ENCODE measurements at regions not wholly inside any gene's neighbourhood (a gene's known extent, or its start where the extent isn't known, plus 50 kb on each side); places are given as distances from the start of the nearest gene placed in this dataset.
"Not testable (repeated sequence)": the region's sequence is repeated elsewhere in the genome, so short reads cannot be mapped to it uniquely, and the experiment has no call there.

DNA sequence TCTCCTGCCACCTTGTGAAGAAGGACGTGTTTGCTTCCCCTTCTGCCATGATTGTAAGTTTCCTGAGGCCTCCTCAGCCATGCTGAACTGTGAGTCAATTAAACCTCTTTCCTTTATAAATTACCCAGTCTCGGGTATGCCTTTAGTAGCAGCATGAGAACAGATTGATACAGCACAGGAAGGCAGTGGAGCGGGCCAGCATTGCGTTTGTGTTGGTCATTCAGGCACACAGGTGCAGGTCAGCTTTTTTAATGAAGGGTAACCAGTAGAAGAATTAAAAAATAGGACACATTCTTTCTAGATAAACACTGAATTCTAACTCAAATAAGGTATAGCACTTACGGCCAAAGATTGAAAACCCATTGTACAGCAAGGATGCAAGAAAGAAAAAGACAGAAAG is 432.6 kb downstream of the BRD1 start:
- not testable (repeated sequence) for H3K4me3 ChIP-seq (ENCODE audit: low read depth, low read length); H3K36me3 ChIP-seq (ENCODE audit: control insufficient read depth, insufficient read depth, low read length); H3K27me3 Mint-ChIP-seq; H3K36me3 Mint-ChIP-seq; H3K4me1 ChIP-seq (ENCODE audit: control insufficient read depth, insufficient read depth, low read length, poor library complexity, severe bottlenecking); DNase-seq; H3K27ac ChIP-seq (ENCODE audit: insufficient read depth, low read length, poor library complexity, severe bottlenecking); H3K27me3 ChIP-seq (ENCODE audit: control insufficient read depth, insufficient read depth, low read length); ATAC-seq (ENCODE audit: low read depth in 2 of 2); H3K27ac Mint-ChIP-seq; H3K4me1 Mint-ChIP-seq; H3K4me3 Mint-ChIP-seq; H3K9me3 Mint-ChIP-seq; H3K9me3 ChIP-seq (ENCODE audit: control insufficient read depth in 2 of 2, low read length in 2 of 2)

DNA sequence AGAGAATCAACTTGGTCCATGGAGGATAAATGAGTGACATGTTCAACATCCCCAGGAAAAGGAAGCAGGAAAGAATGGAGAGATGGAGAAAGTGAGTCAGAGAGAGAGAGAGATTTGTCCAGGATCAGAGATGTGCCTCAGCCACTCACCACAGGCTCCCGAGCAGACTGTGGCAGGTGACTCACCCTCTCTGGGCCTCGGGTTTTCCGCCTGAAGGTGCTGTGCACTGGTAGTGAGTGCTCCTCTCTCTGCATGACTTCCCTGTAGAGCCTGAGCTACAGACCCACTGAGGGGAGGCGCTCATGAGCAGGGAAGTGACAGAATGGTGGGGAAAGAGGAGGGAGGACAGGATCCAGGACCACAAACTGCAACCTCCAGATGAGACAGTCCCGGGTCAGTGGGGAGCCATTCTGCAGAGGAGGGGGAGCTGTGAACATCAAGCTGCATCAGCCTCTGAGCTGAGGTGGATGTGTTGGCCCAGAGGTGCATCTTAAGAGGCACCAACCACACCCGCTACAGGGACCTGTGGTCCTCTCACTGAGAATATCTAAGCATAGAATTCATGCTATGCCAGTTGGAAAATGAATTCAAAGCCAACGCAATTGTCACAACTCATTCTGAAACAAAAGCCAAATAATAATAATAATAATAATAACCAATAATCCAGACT is 433.4 kb downstream of the BRD1 start:
- H3K27me3 ChIP-seq (ENCODE audit: control insufficient read depth, insufficient read depth, low read length) = no peaks in the 10 kb centered on the region
- H3K36me3 ChIP-seq (ENCODE audit: control insufficient read depth, insufficient read depth, low read length) = no peaks in the 10 kb centered on the region
- no peak overlapping the region for H3K4me3 ChIP-seq (ENCODE audit: low read depth, low read length)
- no peak overlapping the region for H3K4me3 Mint-ChIP-seq
- no peaks in the 10 kb centered on the region for H3K36me3 Mint-ChIP-seq
- no peaks in the 10 kb centered on the region for H3K9me3 ChIP-seq (ENCODE audit: control insufficient read depth in 2 of 2, low read length in 2 of 2)
- peaks cover 0 to 5% (median 3%) of the 10 kb centered on the region in 7 donors for H3K9me3 Mint-ChIP-seq
- no peaks in the 10 kb centered on the region for H3K27me3 Mint-ChIP-seq
- H3K4me1 Mint-ChIP-seq = no peaks in the 10 kb centered on the region
- ATAC-seq (ENCODE audit: low read depth in 2 of 2) (no peak), DNase-seq (no peak)
- no peak overlapping the region for H3K27ac ChIP-seq (ENCODE audit: insufficient read depth, low read length, poor library complexity, severe bottlenecking)
- H3K4me1 ChIP-seq (ENCODE audit: control insufficient read depth, insufficient read depth, low read length, poor library complexity, severe bottlenecking) = no peaks in the 10 kb centered on the region
- no peak overlapping the region for H3K27ac Mint-ChIP-seq

DNA sequence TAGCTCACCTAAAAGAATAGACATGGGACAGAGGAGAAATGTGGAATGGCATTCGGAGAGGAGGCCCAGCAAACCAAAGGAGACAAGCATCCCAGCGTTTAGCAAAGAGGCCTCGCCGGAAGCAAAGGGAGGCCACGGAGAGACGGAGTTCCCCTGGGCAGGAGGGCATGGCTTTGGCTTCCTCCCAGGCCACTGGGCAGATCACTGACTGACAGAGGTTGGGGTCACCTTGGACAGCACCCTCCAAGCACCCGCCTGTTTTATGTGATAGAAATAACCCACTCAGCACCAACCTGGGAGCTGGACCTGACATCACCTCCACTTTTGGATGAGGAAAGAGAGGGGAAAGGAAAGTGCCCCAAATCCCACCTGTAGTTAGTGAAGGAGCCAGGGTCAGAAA is 434.1 kb downstream of the BRD1 start:
- H3K27me3 ChIP-seq (ENCODE audit: control insufficient read depth, insufficient read depth, low read length) = no peaks in the 10 kb centered on the region
- H3K36me3 ChIP-seq (ENCODE audit: control insufficient read depth, insufficient read depth, low read length) = no peaks in the 10 kb centered on the region
- no peaks in the 10 kb centered on the region for H3K36me3 Mint-ChIP-seq
- no peak for ATAC-seq (ENCODE audit: low read depth in 2 of 2)
- no peak overlapping the region for H3K4me3 Mint-ChIP-seq
- no peaks in the 10 kb centered on the region for H3K4me1 ChIP-seq (ENCODE audit: control insufficient read depth, insufficient read depth, low read length, poor library complexity, severe bottlenecking)
- no peaks in the 10 kb centered on the region for H3K27me3 Mint-ChIP-seq
- no peaks in the 10 kb centered on the region for H3K9me3 ChIP-seq (ENCODE audit: control insufficient read depth in 2 of 2, low read length in 2 of 2)
- H3K27ac Mint-ChIP-seq = no peak overlapping the region
- no peak overlapping the region for H3K4me3 ChIP-seq (ENCODE audit: low read depth, low read length)
- H3K9me3 Mint-ChIP-seq = peaks cover 0 to 8% (median 3%) of the 10 kb centered on the region in 7 donors
- no peak for DNase-seq
- no peaks in the 10 kb centered on the region for H3K4me1 Mint-ChIP-seq
- H3K27ac ChIP-seq (ENCODE audit: insufficient read depth, low read length, poor library complexity, severe bottlenecking) = no peak overlapping the region

DNA sequence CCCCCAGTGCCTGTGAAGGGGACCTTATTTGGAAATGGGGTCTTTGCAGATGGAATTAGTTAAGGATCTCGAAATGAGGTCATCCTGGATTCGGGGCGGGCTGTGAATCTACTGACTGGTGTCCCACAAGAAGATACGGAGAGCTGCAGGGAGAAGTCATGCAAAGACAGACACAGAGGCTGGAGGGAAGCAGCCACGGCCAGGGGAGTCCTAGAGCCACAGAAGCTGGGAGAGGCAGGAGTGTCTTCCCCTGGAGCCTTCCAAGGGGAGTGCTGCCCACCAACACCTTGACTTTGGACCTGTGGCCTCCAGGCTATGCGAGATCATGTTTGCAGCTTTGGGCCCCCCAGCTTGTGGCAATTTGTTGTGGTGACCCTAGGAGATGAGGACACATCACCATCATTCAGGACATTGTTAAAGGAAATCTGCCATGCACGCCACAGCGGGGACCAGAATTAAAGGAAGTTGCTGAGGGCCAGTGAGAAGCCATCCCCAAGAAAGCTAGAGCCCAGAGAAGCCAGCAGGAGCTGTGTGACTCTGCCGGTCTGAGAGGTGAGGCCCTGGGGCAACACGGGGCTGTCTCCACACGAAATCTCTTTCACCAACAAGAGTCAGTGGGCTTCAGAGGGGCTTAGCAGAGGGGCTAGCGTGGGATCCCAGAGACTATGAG is 434.7 kb downstream of the BRD1 start:
- no peaks in the 10 kb centered on the region for H3K4me1 ChIP-seq (ENCODE audit: control insufficient read depth, insufficient read depth, low read length, poor library complexity, severe bottlenecking)
- Mint-ChIP-seq H3K4me1 (no peaks in the 10 kb centered on the region), H3K9me3 (peaks cover 0 to 10% (median 3%) of the 10 kb centered on the region in 7 donors), H3K27me3 (no peaks in the 10 kb centered on the region), H3K36me3 (no peaks in the 10 kb centered on the region), H3K27ac (no peak overlapping the region), H3K4me3 (no peak overlapping the region)
- H3K27ac ChIP-seq (ENCODE audit: insufficient read depth, low read length, poor library complexity, severe bottlenecking) = no peak overlapping the region
- ATAC-seq (ENCODE audit: low read depth in 2 of 2) (no peak), DNase-seq (no peak)
- no peaks in the 10 kb centered on the region for H3K36me3 ChIP-seq (ENCODE audit: control insufficient read depth, insufficient read depth, low read length)
- no peak overlapping the region for H3K4me3 ChIP-seq (ENCODE audit: low read depth, low read length)
- H3K9me3 ChIP-seq (ENCODE audit: control insufficient read depth in 2 of 2, low read length in 2 of 2) = no peaks in the 10 kb centered on the region
- H3K27me3 ChIP-seq (ENCODE audit: control insufficient read depth, insufficient read depth, low read length) = no peaks in the 10 kb centered on the region

DNA sequence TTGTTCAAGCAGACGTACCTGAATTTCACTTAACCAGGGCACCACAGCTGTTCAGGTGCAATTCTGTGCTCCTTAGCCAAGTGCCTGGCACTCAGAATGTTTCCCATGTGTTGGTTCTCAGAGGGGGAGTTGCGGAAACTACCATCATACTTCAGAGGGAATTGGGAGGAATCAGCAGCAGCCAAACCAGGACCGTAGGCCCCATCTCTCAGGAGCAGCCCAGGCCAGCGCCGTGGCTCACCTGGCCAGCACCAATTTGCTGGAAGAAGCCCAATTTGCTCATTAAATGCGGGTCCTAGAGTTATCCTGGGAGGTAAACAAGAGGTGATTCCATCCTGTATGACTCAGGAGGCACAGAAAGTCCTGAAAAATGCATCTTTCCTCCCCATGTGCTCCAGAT is 435.4 kb downstream of the BRD1 start:
- no peak overlapping the region for H3K4me3 Mint-ChIP-seq
- no peaks in the 10 kb centered on the region for H3K27me3 ChIP-seq (ENCODE audit: control insufficient read depth, insufficient read depth, low read length)
- no peak for ATAC-seq (ENCODE audit: low read depth in 2 of 2)
- no peak overlapping the region for H3K27ac Mint-ChIP-seq
- no peak overlapping the region for H3K4me3 ChIP-seq (ENCODE audit: low read depth, low read length)
- DNase-seq = no peak
- H3K36me3 Mint-ChIP-seq = no peaks in the 10 kb centered on the region
- no peaks in the 10 kb centered on the region for H3K36me3 ChIP-seq (ENCODE audit: control insufficient read depth, insufficient read depth, low read length)
- no peaks in the 10 kb centered on the region for H3K27me3 Mint-ChIP-seq
- no peak overlapping the region for H3K27ac ChIP-seq (ENCODE audit: insufficient read depth, low read length, poor library complexity, severe bottlenecking)
- no peaks in the 10 kb centered on the region for H3K9me3 ChIP-seq (ENCODE audit: control insufficient read depth in 2 of 2, low read length in 2 of 2)
- no peaks in the 10 kb centered on the region for H3K4me1 Mint-ChIP-seq
- peaks cover 0 to 10% (median 1%) of the 10 kb centered on the region in 7 donors for H3K9me3 Mint-ChIP-seq
- no peaks in the 10 kb centered on the region for H3K4me1 ChIP-seq (ENCODE audit: control insufficient read depth, insufficient read depth, low read length, poor library complexity, severe bottlenecking)

DNA sequence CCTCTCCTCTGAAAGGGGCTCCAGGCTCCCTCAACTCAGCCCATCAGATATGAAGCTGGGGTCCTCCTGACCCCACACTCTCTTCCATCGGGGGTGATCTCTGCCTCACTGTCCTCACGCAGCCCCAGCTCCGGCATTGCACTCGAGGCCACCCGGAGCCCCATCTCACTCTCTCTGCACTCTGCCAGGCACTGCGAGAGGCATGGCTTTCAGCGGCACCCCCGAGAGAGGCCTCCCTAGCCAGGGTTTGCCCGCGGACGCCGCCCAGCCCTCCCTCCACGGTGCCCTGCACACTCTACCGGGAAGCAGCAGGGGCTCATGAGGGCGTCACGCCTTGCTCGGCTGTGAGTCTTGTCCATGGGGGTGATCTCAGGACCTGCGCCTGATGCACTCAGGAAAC is 436.2 kb downstream of the BRD1 start:
- Histone ChIP-seq H3K27me3 (ENCODE audit: control insufficient read depth, insufficient read depth, low read length) (no peaks in the 10 kb centered on the region), H3K9me3 (ENCODE audit: control insufficient read depth in 2 of 2, low read length in 2 of 2) (no peaks in the 10 kb centered on the region), H3K36me3 (ENCODE audit: control insufficient read depth, insufficient read depth, low read length) (no peaks in the 10 kb centered on the region), H3K27ac (ENCODE audit: insufficient read depth, low read length, poor library complexity, severe bottlenecking) (no peak overlapping the region), H3K4me3 (ENCODE audit: low read depth, low read length) (no peak overlapping the region), H3K4me1 (ENCODE audit: control insufficient read depth, insufficient read depth, low read length, poor library complexity, severe bottlenecking) (no peaks in the 10 kb centered on the region)
- no peaks in the 10 kb centered on the region for H3K27me3 Mint-ChIP-seq
- H3K4me3 Mint-ChIP-seq = no peak overlapping the region
- DNase-seq (no peak), ATAC-seq (ENCODE audit: low read depth in 2 of 2) (no peak)
- peaks cover 0 to 10% (median 1%) of the 10 kb centered on the region in 7 donors for H3K9me3 Mint-ChIP-seq
- H3K27ac Mint-ChIP-seq = no peak overlapping the region
- H3K36me3 Mint-ChIP-seq = no peaks in the 10 kb centered on the region
- no peaks in the 10 kb centered on the region for H3K4me1 Mint-ChIP-seq

DNA sequence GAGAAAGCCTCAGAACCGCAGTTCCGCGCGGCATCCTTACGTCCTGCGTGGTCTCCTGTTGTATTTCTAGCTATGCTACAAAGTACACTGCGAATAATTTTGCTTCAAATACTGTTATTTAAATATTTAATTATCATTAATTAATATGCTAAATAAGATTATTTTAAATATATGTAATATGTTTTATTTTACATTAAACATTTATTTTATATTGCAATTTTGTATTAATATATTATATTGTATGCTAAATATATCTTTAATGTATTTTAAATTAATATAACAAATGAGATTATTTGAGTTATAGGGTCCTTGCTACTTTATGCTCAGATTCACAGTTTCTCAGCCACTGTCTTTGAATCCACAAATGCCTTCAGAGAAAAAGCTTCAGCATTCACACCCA is 436.7 kb downstream of the BRD1 start:
- H3K9me3 ChIP-seq (ENCODE audit: control insufficient read depth in 2 of 2, low read length in 2 of 2) = no peaks in the 10 kb centered on the region
- no peaks in the 10 kb centered on the region for H3K36me3 ChIP-seq (ENCODE audit: control insufficient read depth, insufficient read depth, low read length)
- no peak overlapping the region for H3K27ac Mint-ChIP-seq
- no peaks in the 10 kb centered on the region for H3K27me3 ChIP-seq (ENCODE audit: control insufficient read depth, insufficient read depth, low read length)
- no peak overlapping the region for H3K4me3 Mint-ChIP-seq
- no peak overlapping the region for H3K27ac ChIP-seq (ENCODE audit: insufficient read depth, low read length, poor library complexity, severe bottlenecking)
- H3K4me1 ChIP-seq (ENCODE audit: control insufficient read depth, insufficient read depth, low read length, poor library complexity, severe bottlenecking) = no peaks in the 10 kb centered on the region
- H3K9me3 Mint-ChIP-seq = peaks cover 0 to 10% (median 1%) of the 10 kb centered on the region in 7 donors
- H3K4me1 Mint-ChIP-seq = no peaks in the 10 kb centered on the region
- no peak for ATAC-seq (ENCODE audit: low read depth in 2 of 2)
- no peak overlapping the region for H3K4me3 ChIP-seq (ENCODE audit: low read depth, low read length)
- no peaks in the 10 kb centered on the region for H3K27me3 Mint-ChIP-seq
- H3K36me3 Mint-ChIP-seq = no peaks in the 10 kb centered on the region
- DNase-seq = no peak

DNA sequence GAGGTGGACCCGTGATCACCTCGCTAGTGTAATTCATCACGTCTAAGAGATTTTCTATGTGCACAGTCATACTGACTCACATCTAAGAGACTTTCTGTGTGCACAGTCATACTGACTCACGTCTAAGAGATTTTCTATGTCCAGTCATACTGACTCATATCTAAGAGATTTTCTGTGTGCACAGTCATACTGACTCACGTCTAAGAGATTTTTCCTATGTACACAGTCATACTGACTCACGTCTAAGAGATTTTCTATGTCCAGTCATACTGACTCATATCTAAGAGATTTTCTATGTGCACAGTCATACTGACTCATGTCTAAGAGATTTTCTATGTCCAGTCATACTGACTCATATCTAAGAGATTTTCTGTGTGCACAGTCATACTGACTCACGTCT is 443.8 kb downstream of the BRD1 start:
- H3K4me1 Mint-ChIP-seq; H3K27me3 ChIP-seq (ENCODE audit: control insufficient read depth, insufficient read depth, low read length); H3K4me3 Mint-ChIP-seq; DNase-seq; H3K4me1 ChIP-seq (ENCODE audit: control insufficient read depth, insufficient read depth, low read length, poor library complexity, severe bottlenecking); ATAC-seq (ENCODE audit: low read depth in 2 of 2); H3K27ac Mint-ChIP-seq; H3K27me3 Mint-ChIP-seq; H3K36me3 ChIP-seq (ENCODE audit: control insufficient read depth, insufficient read depth, low read length); H3K4me3 ChIP-seq (ENCODE audit: low read depth, low read length); H3K27ac ChIP-seq (ENCODE audit: insufficient read depth, low read length, poor library complexity, severe bottlenecking); H3K9me3 ChIP-seq (ENCODE audit: control insufficient read depth in 2 of 2, low read length in 2 of 2); H3K36me3 Mint-ChIP-seq; H3K9me3 Mint-ChIP-seq: not testable (repeated sequence)
